Stomach (tissue), 8 donors: ENCODE measurements at regions not wholly inside any gene's neighbourhood (a gene's known extent, or its start where the extent isn't known, plus 50 kb on each side); places are given as distances from the start of the nearest gene placed in this dataset.

ENCODE experiments used
- DNase-seq, 2 donors: peaks; one replicate each; pipeline versions ENCODE4 v3.0.0 to v3.0.0-alpha.2; 2013 to 2019
- H3K27ac ChIP-seq, 5 donors: fragments of 200-600 bp in 4 of 5; sonication (generic) in 4 of 5; one replicate each; pipeline ENCODE4 v1.5.1; 2013 to 2019; ENCODE audit warnings: mild to moderate bottlenecking in 1 of 5, moderate library complexity in 1 of 5
- H3K27me3 ChIP-seq, 3 donors: fragments of 200-600 bp; sonication (generic); one replicate each; pipeline ENCODE4 v1.5.1; 2017 to 2019; ENCODE audit warnings: mixed run types in 1 of 3
- H3K36me3 ChIP-seq, 4 donors: fragments of 200-600 bp; sonication (generic); 1 replicate in 3 of 4; 2 replicates in 1 of 4; pipeline ENCODE4 v1.5.1; 2016 to 2019
- H3K4me1 ChIP-seq, 4 donors: fragments of 200-600 bp; sonication (generic); one replicate each; pipeline ENCODE4 v1.5.1; 2016 to 2019
- H3K4me3 ChIP-seq, 4 donors: fragments of 200-600 bp; sonication (generic) in 3 of 4; one replicate each; pipeline ENCODE4 v1.5.1; 2016 to 2019; ENCODE audit warnings: mild to moderate bottlenecking in 1 of 4
- H3K9me3 ChIP-seq, 4 donors: fragments of 200-600 bp; sonication (generic); one replicate each; pipeline ENCODE4 v1.5.1; 2016 to 2019
- CTCF ChIP-seq, 7 experiments: fragments of 450-650 bp in 4 of 7; fragments of 200-600 bp in 3 of 7; sonication (generic) in 3 of 7; IDR thresholded peaks; one replicate each; pipeline ENCODE4 v1.5.1; 2016 to 2019; ENCODE audit warnings: antibody characterized with exemption in 7 of 7, control low read depth in 2 of 7, mild to moderate bottlenecking in 1 of 7
- EP300 ChIP-seq: sonication (generic); formaldehyde crosslinking; IDR thresholded peaks from one replicate; pipeline ENCODE4 v1.6.1; 2017; ENCODE audit warnings: antibody characterized with exemption
- POLR2A ChIP-seq, 4 donors: fragments of 450-650 bp; IDR thresholded peaks; one replicate each; pipeline ENCODE4 v1.6.1; 2016; ENCODE audit warnings: antibody characterized with exemption in 4 of 4, control low read depth in 2 of 4, mild to moderate bottlenecking in 1 of 4, moderate library complexity in 1 of 4
- POLR2AphosphoS5 ChIP-seq, 3 donors: sonication (generic); formaldehyde crosslinking; IDR thresholded peaks; one replicate each; pipeline ENCODE4 v1.6.1; 2016; ENCODE audit warnings: antibody characterized with exemption in 3 of 3
- WGBS, 5 donors: extraction: QIAGEN DNeasy Blood & Tissue Kit in 3 of 5; methylation state at CpG; one replicate each; pipeline versions ENCODE4 v1.1.5 to v1.1.7; 2013 to 2018; 5-methylcytosine and 5-hydroxymethylcytosine counted together
- intact Hi-C: fragments of 100-400 bp; cut with DNase I; formaldehyde crosslinking; loops from one replicate; pipeline ENCODE4 v1.15.1; 2023; ENCODE audit warnings: low total_unique reads
- donor health status: healthy with polysubstance abuse.
- donor health status: Bipolar disorder and iron deficiency.
- donor health status: healthy.

GRCh38 chr2:18703555-18703954 is 114.2 kb upstream of the NT5C1B start:
- Histone ChIP-seq H3K36me3 (no peaks in the 10 kb centered on the region), H3K27me3 (no peaks in the 10 kb centered on the region), H3K4me3 (no peak overlapping the region), H3K4me1 (no peaks in the 10 kb centered on the region), H3K27ac (no peak overlapping the region), H3K9me3 (no peaks in the 10 kb centered on the region)
- intact Hi-C loops: no loop called here
- no peak for TF ChIP-seq EP300
- TF ChIP-seq POLR2AphosphoS5 (IDR thresholded peaks at IDR 0.05): no peak
- no peak for TF ChIP-seq CTCF (IDR thresholded peaks at IDR 0.05)
- DNase-seq: no peak
- WGBS, 5 donors: 63 to 74% (median 68%) methylated on average over 2 of the region's 2 CpGs

DNA sequence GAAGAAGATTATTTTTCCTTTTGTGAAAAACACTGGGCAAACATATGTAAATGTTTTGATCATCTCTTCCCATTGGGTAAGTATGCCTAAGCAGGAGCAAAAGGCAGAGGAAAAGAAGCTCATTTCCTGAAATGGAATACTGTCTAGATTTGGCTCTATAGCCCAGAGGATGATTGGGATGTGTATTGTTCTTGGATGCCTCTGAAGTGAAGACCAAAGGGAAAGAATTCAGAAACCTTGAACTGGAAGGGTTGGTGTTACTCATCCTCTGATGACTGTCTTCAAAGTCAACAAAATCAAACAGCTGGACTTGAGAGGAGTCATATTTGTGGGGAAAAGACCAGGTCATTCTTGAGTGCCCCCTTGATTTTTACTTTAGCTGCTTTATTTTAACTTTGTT is 112.6 kb upstream of the NT5C1B start:
- Histone ChIP-seq H3K4me1 (no peaks in the 10 kb centered on the region), H3K9me3 (no peaks in the 10 kb centered on the region), H3K4me3 (no peak overlapping the region), H3K27me3 (no peaks in the 10 kb centered on the region), H3K27ac (no peak overlapping the region), H3K36me3 (no peaks in the 10 kb centered on the region)
- TF ChIP-seq CTCF (IDR thresholded peaks at IDR 0.05): no peak
- no peak for TF ChIP-seq POLR2AphosphoS5 (IDR thresholded peaks at IDR 0.05)
- no peak for TF ChIP-seq POLR2A (IDR thresholded peaks at IDR 0.05)
- no peak for TF ChIP-seq EP300
- intact Hi-C loops: no loop called here
- DNase-seq: no peak

GRCh38 chr2:18701546-18701945 is 112.2 kb upstream of the NT5C1B start:
- 53 to 66% (median 55%) methylated on average over 2 of the region's 2 CpGs for WGBS, 5 donors
- Histone ChIP-seq H3K27ac (no peak overlapping the region), H3K9me3 (no peaks in the 10 kb centered on the region), H3K4me1 (no peaks in the 10 kb centered on the region), H3K4me3 (no peak overlapping the region), H3K27me3 (no peaks in the 10 kb centered on the region), H3K36me3 (no peaks in the 10 kb centered on the region)
- intact Hi-C loops: no loop called here
- TF ChIP-seq POLR2A (IDR thresholded peaks at IDR 0.05): no peak
- no peak for TF ChIP-seq CTCF (IDR thresholded peaks at IDR 0.05)
- no peak for TF ChIP-seq EP300
- TF ChIP-seq POLR2AphosphoS5 (IDR thresholded peaks at IDR 0.05): no peak
- DNase-seq: no peak

DNA sequence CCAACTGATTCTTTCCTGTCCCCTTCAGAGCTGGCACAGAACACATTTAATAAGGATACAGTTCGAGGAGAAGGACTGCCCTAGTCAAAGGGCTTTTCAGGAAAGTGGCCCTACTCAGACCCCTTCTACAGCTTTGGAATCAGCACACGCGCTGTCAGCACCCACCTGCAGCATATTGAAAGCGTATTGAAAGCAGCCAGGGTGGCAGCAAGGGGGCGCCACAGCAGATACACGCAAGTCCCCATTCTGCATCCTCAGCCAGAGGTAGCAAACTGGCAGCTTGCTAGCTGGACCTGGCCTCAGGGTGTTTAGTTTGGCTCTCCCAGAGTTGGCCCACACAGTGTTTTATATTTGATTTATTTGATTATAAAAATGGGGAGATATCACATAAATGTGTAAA is 101.0 kb upstream of the NT5C1B start:
- no peak for TF ChIP-seq POLR2A (IDR thresholded peaks at IDR 0.05)
- TF ChIP-seq POLR2AphosphoS5 (IDR thresholded peaks at IDR 0.05): no peak
- no peak for TF ChIP-seq CTCF (IDR thresholded peaks at IDR 0.05)
- no peak for TF ChIP-seq EP300
- Histone ChIP-seq H3K36me3 (no peaks in the 10 kb centered on the region), H3K9me3 (no peaks in the 10 kb centered on the region), H3K27me3 (no peaks in the 10 kb centered on the region), H3K27ac (no peak overlapping the region), H3K4me1 (no peaks in the 10 kb centered on the region), H3K4me3 (no peak overlapping the region)
- intact Hi-C loops: no loop called here
- WGBS, 5 donors: 87 to 93% (median 91%) methylated on average over 6 of the region's 6 CpGs
- no peak for DNase-seq
